ENCODE measurements at regions not wholly inside any gene's neighbourhood (a gene's known extent, or its start where the extent isn't known, plus 50 kb on each side); places are given as distances from the start of the nearest gene placed in this dataset.

- no peak for TF ChIP-seq ZNF274 (IDR thresholded peaks at IDR 0.05; ENCODE audit: low read depth, low read length)
- no peak overlapping the region for H3K4me3 ChIP-seq (ENCODE audit: low read length)
Observed at GRCh38 chr13:66071029-66071428, 1159.1 kb downstream of the PCDH9 start.

- no peak for TF ChIP-seq ZNF274 (IDR thresholded peaks at IDR 0.05; ENCODE audit: low read depth, low read length)
- H3K4me3 ChIP-seq (ENCODE audit: low read length), result no peak overlapping the region
Observed at GRCh38 chr13:66069570-66069969, 1160.6 kb downstream of the PCDH9 start.

- H3K4me3 ChIP-seq (ENCODE audit: low read length), result no peak overlapping the region
- no peak for TF ChIP-seq ZNF274 (IDR thresholded peaks at IDR 0.05; ENCODE audit: low read depth, low read length)
Observed at GRCh38 chr13:66068683-66069082, 1161.5 kb downstream of the PCDH9 start.

GRCh38 chr13:66048888-66049287, 1181.2 kb downstream of the PCDH9 start:
- TF ChIP-seq ZNF274 (IDR thresholded peaks at IDR 0.05; ENCODE audit: low read depth, low read length), result no peak
- H3K4me3 ChIP-seq (ENCODE audit: low read length), result no peak overlapping the region

- no peak overlapping the region for H3K4me3 ChIP-seq (ENCODE audit: low read length)
- no peak for TF ChIP-seq ZNF274 (IDR thresholded peaks at IDR 0.05; ENCODE audit: low read depth, low read length)
Observed at GRCh38 chr13:66040506-66040905, 1189.6 kb downstream of the PCDH9 start.

- no peak for TF ChIP-seq ZNF274 (IDR thresholded peaks at IDR 0.05; ENCODE audit: low read depth, low read length)
- H3K4me3 ChIP-seq (ENCODE audit: low read length), result no peak overlapping the region
Observed at GRCh38 chr13:66037096-66037495, 1193.0 kb downstream of the PCDH9 start.

- no peak overlapping the region for H3K4me3 ChIP-seq (ENCODE audit: low read length)
Observed at GRCh38 chr13:66036636-66037035, 1193.5 kb downstream of the PCDH9 start.

GRCh38 chr13:66036024-66036614, 1194.0 kb downstream of the PCDH9 start:
- no peak overlapping the region for H3K4me3 ChIP-seq (ENCODE audit: low read length)
- no peak for TF ChIP-seq ZNF274 (IDR thresholded peaks at IDR 0.05; ENCODE audit: low read depth, low read length)

More at GRCh38 chr13:66036636-66037035, 1193.5 kb downstream of the PCDH9 start:
- TF ChIP-seq ZNF274 (IDR thresholded peaks at IDR 0.05; ENCODE audit: low read depth, low read length), result no peak

- no peak for TF ChIP-seq ZNF274 (IDR thresholded peaks at IDR 0.05; ENCODE audit: low read depth, low read length)
- no peak overlapping the region for H3K4me3 ChIP-seq (ENCODE audit: low read length)
Observed at GRCh38 chr13:66033924-66034323, 1196.2 kb downstream of the PCDH9 start.

- TF ChIP-seq ZNF274 (IDR thresholded peaks at IDR 0.05; ENCODE audit: low read depth, low read length), result no peak
- no peak overlapping the region for H3K4me3 ChIP-seq (ENCODE audit: low read length)
Observed at GRCh38 chr13:66021846-66022245, 1208.3 kb downstream of the PCDH9 start.

GRCh38 chr13:66014771-66015170, 1215.4 kb downstream of the PCDH9 start:
- H3K4me3 ChIP-seq (ENCODE audit: low read length), result no peak overlapping the region
- TF ChIP-seq ZNF274 (IDR thresholded peaks at IDR 0.05; ENCODE audit: low read depth, low read length), result no peak

- TF ChIP-seq ZNF274 (IDR thresholded peaks at IDR 0.05; ENCODE audit: low read depth, low read length), result no peak
- no peak overlapping the region for H3K4me3 ChIP-seq (ENCODE audit: low read length)
Observed at GRCh38 chr13:66009241-66009640, 1220.9 kb downstream of the PCDH9 start.

GRCh38 chr13:66003558-66003957, 1226.6 kb downstream of the PCDH9 start:
- no peak for TF ChIP-seq ZNF274 (IDR thresholded peaks at IDR 0.05; ENCODE audit: low read depth, low read length)

GRCh38 chr13:66001140-66001539, 1229.0 kb downstream of the PCDH9 start:
- TF ChIP-seq ZNF274 (IDR thresholded peaks at IDR 0.05; ENCODE audit: low read depth, low read length), result no peak
- H3K4me3 ChIP-seq (ENCODE audit: low read length), result no peak overlapping the region

More at GRCh38 chr13:66003558-66003957, 1226.6 kb downstream of the PCDH9 start:
- no peak overlapping the region for H3K4me3 ChIP-seq (ENCODE audit: low read length)

- no peak overlapping the region for H3K4me3 ChIP-seq (ENCODE audit: low read length)
- no peak for TF ChIP-seq ZNF274 (IDR thresholded peaks at IDR 0.05; ENCODE audit: low read depth, low read length)
Observed at GRCh38 chr13:65999411-65999810, 1230.7 kb downstream of the PCDH9 start.

GRCh38 chr13:65990684-65991083, 1239.5 kb downstream of the PCDH9 start:
- no peak for TF ChIP-seq ZNF274 (IDR thresholded peaks at IDR 0.05; ENCODE audit: low read depth, low read length)
- H3K4me3 ChIP-seq (ENCODE audit: low read length), result no peak overlapping the region
